ENCODE measurements at regions not wholly inside any gene's neighbourhood (a gene's known extent, or its start where the extent isn't known, plus 50 kb on each side); places are given as distances from the start of the nearest gene placed in this dataset.
A peak's percentile ranks its signal among the peaks of the same experiment; 100 is the strongest.

- no peak for DNase-seq (ENCODE audit: low read depth)
Observed at GRCh38 chr14:82046512-82047226, 513.0 kb upstream of the SEL1L start.

DNA sequence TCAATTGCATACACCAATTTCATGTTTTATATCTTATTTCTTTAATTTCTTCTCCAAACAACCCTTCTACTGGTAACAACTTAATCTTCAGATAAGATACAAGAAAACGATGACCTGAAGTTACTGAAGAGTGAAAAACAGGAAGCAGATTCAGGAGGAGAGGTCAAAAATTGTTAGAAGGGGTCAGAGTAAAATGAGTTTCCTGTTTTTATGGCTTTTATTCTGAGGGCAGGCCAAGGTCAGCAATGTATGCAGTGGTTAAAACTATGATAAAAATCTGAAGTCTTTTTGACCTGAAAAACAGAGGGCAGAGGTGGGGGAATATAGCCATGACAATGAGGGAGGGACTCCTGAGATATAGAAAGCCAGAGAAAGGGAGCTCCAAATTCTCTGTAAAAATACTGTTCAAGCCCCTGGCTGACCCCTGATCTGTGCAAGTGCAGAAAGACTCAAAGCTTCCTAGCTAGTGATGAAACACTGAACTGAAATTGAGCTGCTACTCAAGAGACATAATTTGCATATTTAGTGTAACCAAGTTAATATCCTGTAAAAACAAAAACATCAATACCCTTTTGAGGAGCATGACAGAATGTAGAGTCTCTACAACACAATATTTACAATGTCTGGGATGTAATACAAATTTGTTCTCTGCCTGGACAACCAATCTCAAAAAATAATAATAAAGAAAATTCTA, 514.3 kb upstream of the SEL1L start:
- DNase-seq (ENCODE audit: low read depth), result no peak

DNA sequence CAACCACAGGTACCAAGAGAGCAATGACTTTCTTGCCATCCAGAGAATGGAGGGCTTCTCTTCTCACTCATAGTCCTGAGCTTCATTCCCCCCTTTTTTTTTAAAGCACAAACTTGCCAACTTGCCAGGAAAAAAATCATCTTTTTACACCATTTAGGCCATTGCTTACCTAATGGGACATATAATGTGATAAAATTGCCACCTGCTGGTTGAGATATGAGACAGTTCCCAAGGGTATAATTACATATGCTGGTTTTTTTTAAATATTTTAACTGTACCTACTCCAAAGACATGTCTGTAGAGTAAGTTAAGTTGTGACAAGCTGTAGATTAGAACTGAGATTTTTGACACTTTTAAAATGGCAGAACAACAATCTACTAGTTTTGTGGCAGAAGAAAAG, 519.1 kb upstream of the SEL1L start:
- no peak for DNase-seq (ENCODE audit: low read depth)

DNA sequence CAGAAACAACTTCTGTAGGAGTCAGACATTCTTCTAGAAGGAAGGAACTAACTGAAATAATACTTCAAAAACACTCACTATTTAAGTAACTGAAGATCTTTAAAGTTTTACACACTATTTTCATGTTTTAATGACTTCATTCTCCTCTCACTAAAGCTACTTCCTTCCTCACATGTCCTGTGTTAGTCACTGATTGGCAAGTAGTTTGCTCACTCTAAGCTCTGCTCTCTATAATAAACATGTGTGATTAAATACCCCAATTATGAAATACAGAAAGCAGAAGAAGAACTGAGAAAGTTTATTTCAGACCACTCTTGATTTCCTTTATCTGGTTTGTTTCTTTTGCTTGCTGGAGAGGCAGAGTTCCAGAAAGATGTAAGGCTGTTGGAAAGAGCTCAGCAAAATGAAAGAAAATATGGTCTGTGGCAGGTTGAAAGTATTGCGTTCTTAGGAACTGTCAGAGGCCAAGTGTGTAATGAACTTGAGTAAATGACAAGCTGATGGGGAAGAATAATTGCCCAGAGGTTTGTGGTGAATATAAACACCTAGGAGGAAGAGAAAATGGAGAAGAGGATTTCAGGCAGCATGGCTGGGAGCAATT, 522.0 kb upstream of the SEL1L start:
- no peak for DNase-seq (ENCODE audit: low read depth)

- no peak for DNase-seq (ENCODE audit: low read depth)
Observed at GRCh38 chr14:82060219-82060618, 526.6 kb upstream of the SEL1L start.

DNA sequence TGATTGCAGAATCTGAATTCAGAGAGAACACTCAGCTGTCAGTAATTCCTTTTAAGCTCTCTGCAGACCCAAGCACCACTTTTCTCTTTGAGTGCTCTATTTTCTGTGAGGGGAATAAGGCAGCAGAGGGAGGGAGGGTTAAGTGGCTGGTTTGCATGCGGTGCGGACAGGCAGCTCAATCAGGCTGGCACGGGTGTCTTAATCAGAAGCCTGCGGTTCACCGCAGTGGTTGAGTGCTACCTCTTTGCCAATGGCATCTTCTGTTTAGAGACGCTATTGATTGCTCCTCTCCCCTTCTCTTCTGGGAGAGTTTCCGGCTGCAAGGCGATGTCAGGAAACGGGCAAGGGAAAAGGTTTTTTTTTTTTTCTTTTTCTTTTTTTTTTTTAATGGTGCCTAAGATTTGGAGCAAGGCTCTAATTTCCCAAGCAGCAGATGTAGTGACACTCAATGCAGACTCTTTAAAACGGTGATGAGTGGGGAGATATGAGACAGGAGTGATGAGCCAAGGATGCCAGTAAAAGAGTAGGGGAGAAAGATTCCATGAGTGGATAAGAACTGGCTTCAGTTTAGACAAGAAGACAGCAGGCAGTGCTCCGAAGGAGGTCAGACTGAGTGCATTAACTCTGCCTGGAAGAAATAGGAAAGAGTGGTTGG, 533.7 kb upstream of the SEL1L start:
- DNase-seq (ENCODE audit: low read depth), result no peak

GRCh38 chr14:82070040-82070439, 536.4 kb upstream of the SEL1L start:
- DNase-seq (ENCODE audit: low read depth), result no peak

DNA sequence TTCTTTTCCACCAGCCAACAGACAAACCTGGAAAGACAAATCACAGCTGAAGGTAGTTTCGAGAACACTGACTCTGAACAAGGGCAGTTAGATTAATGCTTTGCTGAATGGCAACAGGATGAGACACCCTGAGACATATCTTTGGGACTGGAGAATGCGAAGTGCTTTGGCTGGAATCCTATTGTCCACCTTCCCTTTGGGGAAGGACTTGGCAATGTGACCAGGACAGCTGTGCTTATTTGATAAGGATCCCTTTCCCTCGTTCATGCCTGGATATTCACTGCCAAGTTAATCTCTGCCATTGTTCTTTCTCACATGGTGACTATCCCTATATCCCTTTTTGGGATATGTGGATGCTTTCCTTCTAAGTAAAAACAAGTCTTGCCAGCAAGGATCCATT, 537.1 kb upstream of the SEL1L start:
- no peak for DNase-seq (ENCODE audit: low read depth)

GRCh38 chr14:82073547-82073946, 539.9 kb upstream of the SEL1L start:
- no peak for DNase-seq (ENCODE audit: low read depth)

- DNase-seq (ENCODE audit: low read depth), result peak; percentile 2
Observed at GRCh38 chr14:82075566-82075965, 541.9 kb upstream of the SEL1L start.

DNA sequence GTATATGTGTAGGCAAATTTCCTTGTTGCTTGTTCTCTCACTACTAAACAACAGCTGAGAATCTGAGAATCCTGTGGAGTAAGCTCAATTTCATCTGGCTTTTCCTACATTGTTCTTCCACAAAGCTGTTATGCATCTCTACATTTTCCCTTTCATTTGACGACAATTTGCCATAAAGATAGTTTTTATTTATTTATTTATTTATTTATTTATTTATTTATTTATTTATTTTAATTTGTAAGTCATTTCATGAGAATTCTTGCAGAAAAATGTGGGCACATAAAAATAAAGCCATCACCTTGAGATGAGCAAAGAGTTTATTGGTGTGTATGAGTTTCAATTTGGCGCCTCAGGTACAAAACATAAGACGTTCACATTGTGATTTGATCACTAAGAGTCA, 545.9 kb upstream of the SEL1L start:
- no peak for DNase-seq (ENCODE audit: low read depth)

DNA sequence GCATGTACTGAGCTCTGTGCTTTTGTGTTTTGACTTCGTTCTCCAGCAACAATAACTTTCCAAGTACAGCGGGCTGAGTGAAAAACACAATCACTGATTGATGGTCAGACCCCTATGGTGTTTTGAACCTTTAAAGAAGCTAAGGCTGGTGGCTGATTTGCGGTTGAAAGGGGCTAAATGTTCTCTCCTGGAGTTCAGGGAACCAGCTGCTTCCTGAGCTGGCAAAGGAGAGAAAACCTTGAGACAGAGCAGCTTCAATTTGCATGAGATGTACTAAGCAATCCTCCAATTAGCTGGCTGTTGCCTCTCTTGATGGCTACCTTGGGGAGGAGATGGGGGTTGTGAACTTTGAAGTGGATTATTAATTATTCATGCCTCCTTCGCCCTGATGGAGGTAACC, 546.7 kb upstream of the SEL1L start:
- DNase-seq (ENCODE audit: low read depth), result no peak

- DNase-seq (ENCODE audit: low read depth), result no peak
Observed at GRCh38 chr14:82084813-82085212, 551.2 kb upstream of the SEL1L start.

GRCh38 chr14:82091097-82091496, 557.4 kb upstream of the SEL1L start:
- no peak for DNase-seq (ENCODE audit: low read depth)

DNA sequence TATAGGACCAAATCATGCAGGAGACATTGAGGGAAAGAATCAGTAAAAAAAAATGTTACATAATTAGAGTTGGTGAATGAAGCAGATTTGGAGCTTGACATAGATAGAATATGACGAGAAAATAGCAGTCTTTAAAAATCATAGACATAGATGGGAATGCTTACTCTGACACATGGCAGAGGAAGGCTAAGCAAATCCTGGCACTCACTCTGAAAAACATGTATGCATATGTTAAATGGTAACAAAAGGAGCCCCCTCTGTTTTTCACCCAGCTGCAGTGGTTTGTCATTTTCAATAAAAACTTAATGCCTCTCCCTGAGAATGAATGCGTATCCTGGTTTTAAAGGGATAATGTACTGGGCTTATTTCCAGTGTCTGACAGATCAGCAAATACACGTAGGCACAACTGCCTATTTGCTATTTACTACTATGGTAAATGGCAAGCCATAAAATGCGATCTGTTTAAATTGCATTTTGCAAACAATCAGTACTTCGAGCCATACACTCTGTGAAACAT, 561.2 kb upstream of the SEL1L start:
- DNase-seq (ENCODE audit: low read depth), result no peak

DNA sequence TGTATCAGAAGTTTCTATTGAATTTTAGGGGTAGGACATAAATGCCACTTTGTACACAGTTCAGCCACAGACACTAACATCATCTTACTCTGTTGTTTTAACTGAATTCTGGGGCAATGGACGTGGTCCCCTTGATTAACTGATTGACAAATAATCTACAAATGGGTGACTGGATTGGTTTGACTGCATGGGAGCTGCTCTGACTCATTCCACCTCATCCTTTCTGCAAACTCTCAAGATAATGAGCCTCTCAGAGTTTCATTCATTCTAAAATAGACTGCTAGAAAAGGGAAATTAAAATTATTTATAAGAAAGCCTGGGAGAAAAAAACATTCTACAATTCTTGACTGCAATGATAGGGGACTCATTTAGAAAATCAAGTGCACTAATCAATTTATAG, 570.4 kb upstream of the SEL1L start:
- DNase-seq (ENCODE audit: low read depth), result no peak

DNA sequence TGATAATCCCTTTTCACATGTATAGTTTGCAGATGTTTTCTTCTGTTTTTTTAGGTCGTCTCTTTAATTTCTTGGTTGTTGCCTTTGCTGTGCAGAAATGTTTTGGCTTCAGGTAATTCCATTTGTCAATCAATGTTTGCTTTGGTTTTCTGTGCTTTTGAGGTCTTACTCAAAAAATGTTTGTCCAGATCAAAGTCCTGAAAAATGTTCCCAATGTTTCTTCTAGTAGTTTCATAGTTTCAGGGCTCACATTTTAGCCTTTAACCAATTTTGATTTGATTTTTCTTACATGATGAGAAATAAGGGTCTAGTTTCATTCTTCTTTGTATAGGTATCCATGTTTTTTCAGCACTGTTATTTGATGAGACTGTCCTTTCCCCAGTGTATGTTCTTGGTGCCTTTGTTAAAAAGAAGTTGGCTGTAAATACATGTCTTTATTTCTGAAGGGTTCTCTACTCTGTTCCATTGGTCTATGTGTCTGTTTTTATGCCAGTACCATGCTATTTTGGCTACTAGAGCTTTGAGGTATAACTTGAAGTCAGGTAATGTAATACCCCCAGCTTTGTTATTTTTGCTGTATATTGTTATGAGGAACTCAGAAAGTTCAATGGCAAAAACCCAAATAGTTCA, 578.7 kb upstream of the SEL1L start:
- DNase-seq (ENCODE audit: low read depth), result no peak

DNA sequence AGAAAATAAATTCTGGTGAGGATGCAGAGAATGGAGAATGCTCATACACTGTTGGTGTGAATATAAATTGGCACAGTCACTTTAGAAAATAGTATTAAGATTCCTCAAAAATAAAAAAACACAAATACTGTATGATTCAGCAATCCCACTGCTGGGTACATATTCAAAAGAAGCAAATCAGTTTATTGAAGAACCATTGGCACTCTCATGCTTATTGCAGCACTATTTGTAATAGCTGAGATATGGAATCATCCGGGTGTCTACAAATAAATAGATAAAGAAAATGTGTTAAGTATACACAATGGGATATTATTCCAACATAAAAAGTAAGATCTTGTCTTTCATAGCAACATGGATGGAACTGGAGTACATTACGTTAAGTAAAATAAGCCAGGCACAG, 579.4 kb upstream of the SEL1L start:
- no peak for DNase-seq (ENCODE audit: low read depth)

GRCh38 chr14:82113710-82114109, 580.1 kb upstream of the SEL1L start:
- DNase-seq (ENCODE audit: low read depth), result no peak

DNA sequence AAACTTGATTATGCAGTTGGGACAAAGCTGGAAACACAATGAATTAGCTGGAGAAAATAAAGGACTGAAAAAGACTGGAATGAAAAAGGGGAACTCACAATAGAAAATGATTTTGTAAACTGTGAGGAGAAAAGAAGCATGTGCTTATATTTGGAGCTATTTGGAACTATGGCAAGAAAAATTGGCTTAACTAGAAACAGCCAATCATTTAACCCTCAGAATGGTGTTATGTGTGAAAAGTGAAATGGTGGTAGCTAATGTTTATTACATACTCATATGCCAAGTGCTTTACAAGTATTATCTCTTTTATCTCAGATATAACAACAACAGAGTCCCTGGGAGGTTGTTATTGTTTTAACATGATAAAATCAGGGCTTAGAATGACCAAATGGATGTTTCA, 583.1 kb upstream of the SEL1L start:
- no peak for DNase-seq (ENCODE audit: low read depth)

DNA sequence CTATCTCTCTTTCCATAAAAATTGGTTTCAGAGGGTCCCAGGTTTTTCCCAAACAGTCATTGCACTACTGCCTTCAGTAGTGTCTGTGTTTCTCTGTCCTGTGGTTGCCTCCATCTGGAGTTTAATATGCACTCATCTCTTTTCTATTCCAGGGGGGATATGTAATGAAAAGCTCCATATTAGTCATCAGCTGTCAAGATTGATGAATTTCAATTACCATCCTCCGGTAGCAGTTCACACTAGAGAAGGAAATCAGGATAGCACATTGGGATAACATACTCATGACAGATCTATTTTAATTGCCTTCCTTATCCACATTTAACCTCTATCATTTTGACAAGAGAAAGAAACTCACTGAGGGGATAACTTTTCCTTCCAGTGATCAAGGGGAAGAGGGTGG, 589.0 kb upstream of the SEL1L start:
- no peak for DNase-seq (ENCODE audit: low read depth)

DNA sequence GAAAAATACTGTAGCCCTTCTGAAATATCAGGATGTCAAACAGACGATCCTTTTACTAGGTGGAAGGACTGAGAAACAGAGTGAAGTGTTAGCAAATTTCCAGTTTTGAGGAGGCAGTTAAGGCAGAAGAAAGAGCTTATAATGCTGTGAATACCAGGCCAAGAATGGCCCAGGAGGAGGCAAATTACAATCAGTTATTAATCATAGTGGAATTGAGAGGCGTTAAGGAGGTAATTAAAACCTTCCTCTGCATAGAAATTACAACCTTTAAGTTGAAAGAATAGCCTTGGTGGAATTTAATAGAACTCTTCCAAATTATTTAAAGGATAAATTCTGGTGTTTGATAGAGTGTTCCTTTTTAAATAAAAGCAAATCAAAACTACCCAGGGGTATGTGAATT, 590.9 kb upstream of the SEL1L start:
- DNase-seq (ENCODE audit: low read depth), result no peak

All from M059J (cell line).